ENCODE measurements at regions not wholly inside any gene's neighbourhood (a gene's known extent, or its start where the extent isn't known, plus 50 kb on each side); places are given as distances from the start of the nearest gene placed in this dataset.

GRCh38 chr5:98586581-98586980, 186.9 kb upstream of the RGMB start:
- H3K9me3 Mint-ChIP-seq = peaks cover 4% of the 10 kb centered on the region
- intact Hi-C loops (cut with micrococcal nuclease) = no loop called here
- CTCF ChIA-PET = no interaction called here
- TF ChIP-seq CTCF (IDR thresholded peaks at IDR 0.05) = no peak
- no peaks in the 10 kb centered on the region for H3K27me3 Mint-ChIP-seq
- ATAC-seq (ENCODE audit: low read depth) (no peak), DNase-seq (no peak)
- H3K4me3 Mint-ChIP-seq = no peak overlapping the region
- no peaks in the 10 kb centered on the region for H3K36me3 Mint-ChIP-seq (ENCODE audit: low read depth)
- POLR2A ChIA-PET = no interaction called here
- no peak overlapping the region for H3K27ac Mint-ChIP-seq
- H3K4me1 Mint-ChIP-seq = no peaks in the 10 kb centered on the region

GRCh38 chr5:98587166-98587565, 186.3 kb upstream of the RGMB start:
- DNase-seq = no peak
- ATAC-seq (ENCODE audit: low read depth) = no peak
- no peaks in the 10 kb centered on the region for H3K36me3 Mint-ChIP-seq (ENCODE audit: low read depth)
- H3K4me3 Mint-ChIP-seq = no peak overlapping the region
- H3K27me3 Mint-ChIP-seq = no peaks in the 10 kb centered on the region
- intact Hi-C loops (cut with micrococcal nuclease) = no loop called here
- H3K4me1 Mint-ChIP-seq = no peaks in the 10 kb centered on the region
- peaks cover 4% of the 10 kb centered on the region for H3K9me3 Mint-ChIP-seq
- ChIA-PET POLR2A (no interaction called here), CTCF (no interaction called here)
- no peak overlapping the region for H3K27ac Mint-ChIP-seq
- TF ChIP-seq CTCF (IDR thresholded peaks at IDR 0.05) = no peak

GRCh38 chr5:98588215-98588614, 185.2 kb upstream of the RGMB start:
- Mint-ChIP-seq H3K9me3 (peaks cover 4% of the 10 kb centered on the region), H3K27me3 (no peaks in the 10 kb centered on the region), H3K27ac (no peak overlapping the region), H3K4me1 (no peaks in the 10 kb centered on the region), H3K36me3 (ENCODE audit: low read depth) (no peaks in the 10 kb centered on the region), H3K4me3 (no peak overlapping the region)
- ChIA-PET POLR2A (no interaction called here), CTCF (no interaction called here)
- no peak for TF ChIP-seq CTCF (IDR thresholded peaks at IDR 0.05)
- no peak for ATAC-seq (ENCODE audit: low read depth)
- intact Hi-C loops (cut with micrococcal nuclease) = no loop called here
- DNase-seq = no peak

- no peak for ATAC-seq (ENCODE audit: low read depth)
- peaks cover 8% of the 10 kb centered on the region for H3K9me3 Mint-ChIP-seq
- no peak for DNase-seq
- CTCF ChIA-PET = no interaction called here
- no peak for TF ChIP-seq CTCF (IDR thresholded peaks at IDR 0.05)
- no peak overlapping the region for H3K27ac Mint-ChIP-seq
- POLR2A ChIA-PET = no interaction called here
- no peak overlapping the region for H3K4me3 Mint-ChIP-seq
- no peaks in the 10 kb centered on the region for H3K4me1 Mint-ChIP-seq
- H3K36me3 Mint-ChIP-seq (ENCODE audit: low read depth) = no peaks in the 10 kb centered on the region
- intact Hi-C loops (cut with micrococcal nuclease) = no loop called here
- no peaks in the 10 kb centered on the region for H3K27me3 Mint-ChIP-seq
Observed at GRCh38 chr5:98593418-98593817, 180.0 kb upstream of the RGMB start.

GRCh38 chr5:98594098-98594497, 179.4 kb upstream of the RGMB start:
- H3K27ac Mint-ChIP-seq = no peak overlapping the region
- ATAC-seq (ENCODE audit: low read depth) (no peak), DNase-seq (no peak)
- H3K9me3 Mint-ChIP-seq = peaks cover 9% of the 10 kb centered on the region
- POLR2A ChIA-PET = no interaction called here
- no peak overlapping the region for H3K4me3 Mint-ChIP-seq
- H3K4me1 Mint-ChIP-seq = no peaks in the 10 kb centered on the region
- intact Hi-C loops (cut with micrococcal nuclease) = no loop called here
- TF ChIP-seq CTCF (IDR thresholded peaks at IDR 0.05) = no peak
- CTCF ChIA-PET = no interaction called here
- H3K27me3 Mint-ChIP-seq = no peaks in the 10 kb centered on the region
- H3K36me3 Mint-ChIP-seq (ENCODE audit: low read depth) = no peaks in the 10 kb centered on the region

All from activated B cell treated with CpG ODN at 0.5 μM for 24 hours (primary cell).